Retinal pigment epithelial cell (primary cell): ENCODE measurements at regions not wholly inside any gene's neighbourhood (a gene's known extent, or its start where the extent isn't known, plus 50 kb on each side); places are given as distances from the start of the nearest gene placed in this dataset.

Source experiments
- DNase-seq: peaks from one replicate; pipeline ENCODE4 v3.0.0-alpha.2; 2010; ENCODE audit warnings: low read depth
- H3K4me3 ChIP-seq: 2 replicates; pipeline ENCODE4 v1.5.1; 2011; ENCODE audit warnings: mild to moderate bottlenecking, low read length, control low read depth, moderate library complexity
- CTCF ChIP-seq: conservative IDR thresholded peaks from 2 replicates; pipeline ENCODE4 v1.5.1; 2011; ENCODE audit warnings: low read depth, low read length, control low read depth, inconsistent platforms

GRCh38 chr10:45553613-45554012 lies 119.0 kb downstream of the ZFAND4 start:
- TF ChIP-seq CTCF = no peak
- DNase-seq = no peak
- no peak overlapping the region for H3K4me3 ChIP-seq

- no peak for DNase-seq
- no peak for TF ChIP-seq CTCF
- H3K4me3 ChIP-seq = no peak overlapping the region
Measured at GRCh38 chr10:45553155-45553554, 119.4 kb downstream of the ZFAND4 start.

GRCh38 chr10:45552476-45552875 lies 120.1 kb downstream of the ZFAND4 start:
- TF ChIP-seq CTCF = no peak
- no peak for DNase-seq
- H3K4me3 ChIP-seq = no peak overlapping the region

GRCh38 chr10:45550903-45551786 lies 121.4 kb downstream of the ZFAND4 start:
- no peak overlapping the region for H3K4me3 ChIP-seq
- no peak for DNase-seq
- no peak for TF ChIP-seq CTCF

GRCh38 chr10:45548068-45548467 lies 124.5 kb downstream of the ZFAND4 start:
- DNase-seq = no peak
- no peak for TF ChIP-seq CTCF
- H3K4me3 ChIP-seq = no peak overlapping the region

GRCh38 chr10:45547207-45547606 lies 125.4 kb downstream of the ZFAND4 start:
- no peak for TF ChIP-seq CTCF
- DNase-seq = no peak
- no peak overlapping the region for H3K4me3 ChIP-seq

GRCh38 chr10:45545150-45545549 lies 127.4 kb downstream of the ZFAND4 start:
- no peak for DNase-seq
- no peak for TF ChIP-seq CTCF
- no peak overlapping the region for H3K4me3 ChIP-seq
